Hepatocyte (in vitro differentiated cells): ENCODE measurements at regions not wholly inside any gene's neighbourhood (a gene's known extent, or its start where the extent isn't known, plus 50 kb on each side); places are given as distances from the start of the nearest gene placed in this dataset.

ENCODE experiments used
- DNase-seq: peaks from one replicate; pipeline ENCODE4 v3.0.0-alpha.2; 2016; ENCODE audit warnings: low spot score
- H2AFZ ChIP-seq: fragments of 200-600 bp; sonication (generic); 2 replicates; pipeline ENCODE4 v1.6.0; 2016; ENCODE audit warnings: antibody characterized with exemption, mild to moderate bottlenecking
- H3K27ac ChIP-seq: fragments of 200-600 bp; sonication (generic); 2 replicates; pipeline ENCODE4 v1.5.1; 2016; ENCODE audit warnings: mild to moderate bottlenecking
- H3K27me3 ChIP-seq: fragments of 200-600 bp; sonication (generic); 2 replicates; pipeline ENCODE4 v1.6.1; 2016
- H3K36me3 ChIP-seq: fragments of 200-600 bp; sonication (generic); replicated peaks from 2 replicates; pipeline ENCODE4 v1.5.1; 2016; ENCODE audit warnings: low read depth; ENCODE audit not compliant: insufficient read depth
- H3K4me1 ChIP-seq: fragments of 200-600 bp; sonication (generic); 2 replicates; pipeline ENCODE4 v1.5.1; 2016; ENCODE audit warnings: mild to moderate bottlenecking, moderate library complexity; ENCODE audit not compliant: insufficient read depth
- H3K4me2 ChIP-seq: fragments of 200-600 bp; sonication (generic); 2 replicates; pipeline ENCODE4 v1.6.0; 2016
- H3K4me3 ChIP-seq: fragments of 200-600 bp; sonication (generic); 2 replicates; pipeline ENCODE4 v1.5.1; 2016; ENCODE audit warnings: mild to moderate bottlenecking
- H3K79me2 ChIP-seq: fragments of 200-600 bp; sonication (generic); 2 replicates; pipeline ENCODE4 v1.6.0; 2017; ENCODE audit warnings: mild to moderate bottlenecking
- H3K9me2 ChIP-seq: fragments of 200-600 bp; sonication (generic); replicated peaks from 2 replicates; pipeline ENCODE4 v1.6.0; 2017; ENCODE audit warnings: mild to moderate bottlenecking; ENCODE audit not compliant: insufficient read depth
- H3K9me3 ChIP-seq: fragments of 200-600 bp; sonication (generic); 2 replicates; pipeline ENCODE4 v1.5.1; 2016; ENCODE audit warnings: low read depth, mild to moderate bottlenecking
- H4K20me1 ChIP-seq: fragments of 200-600 bp; sonication (generic); 2 replicates; pipeline ENCODE4 v1.6.0; 2016; ENCODE audit warnings: mild to moderate bottlenecking; ENCODE audit not compliant: insufficient read depth, poor library complexity, severe bottlenecking
- CTCF ChIP-seq: fragments of 200-600 bp; sonication (generic); IDR thresholded peaks from 2 replicates; pipeline ENCODE4 v1.5.1; 2016; ENCODE audit warnings: antibody characterized with exemption, mild to moderate bottlenecking; ENCODE audit not compliant: poor library complexity
- EZH2 ChIP-seq: fragments of 200-600 bp; sonication (generic); IDR thresholded peaks from 2 replicates; pipeline ENCODE4 v1.6.1; 2016; ENCODE audit warnings: antibody characterized with exemption, mild to moderate bottlenecking, borderline replicate concordance
- EZH2phosphoT487 ChIP-seq: fragments of 200-600 bp; sonication (generic); IDR thresholded peaks from one replicate; pipeline ENCODE4 v1.6.1; 2018; ENCODE audit warnings: antibody characterized with exemption, mild to moderate bottlenecking, low read depth, moderate library complexity; ENCODE audit not compliant: unreplicated experiment, severe bottlenecking
- WGBS: methylation state at CpG from one replicate; pipeline ENCODE4 v1.1.6; 2016; ENCODE audit warnings: low lambda C conversion rate; ENCODE audit errors: missing lambda C conversion rate; 5-methylcytosine and 5-hydroxymethylcytosine counted together

GRCh38 chr4:154086247-154086646 lies 297.4 kb upstream of the SFRP2 start:
- Histone ChIP-seq H3K79me2 (no peaks in the 10 kb centered on the region), H3K9me2 (no peaks in the 10 kb centered on the region), H3K27me3 (no peaks in the 10 kb centered on the region), H3K4me3 (no peak overlapping the region), H3K27ac (no peak overlapping the region), H2AFZ (no peak overlapping the region), H3K4me2 (no peak overlapping the region), H3K36me3 (no peaks in the 10 kb centered on the region), H4K20me1 (no peaks in the 10 kb centered on the region), H3K9me3 (no peaks in the 10 kb centered on the region), H3K4me1 (no peaks in the 10 kb centered on the region)
- no peak for DNase-seq
- TF ChIP-seq EZH2 (no peak), EZH2phosphoT487 (no peak), CTCF (no peak)
- 30% methylated on average over 3 of the region's 3 CpGs for WGBS

GRCh38 chr4:154084864-154085263 lies 296.0 kb upstream of the SFRP2 start:
- TF ChIP-seq EZH2 = no peak
- TF ChIP-seq CTCF = no peak
- no peak for TF ChIP-seq EZH2phosphoT487
- 88% methylated on average over 1 of the region's 1 CpG for WGBS
- no peak overlapping the region for H3K4me2 ChIP-seq

GRCh38 chr4:154082760-154083535 lies 294.1 kb upstream of the SFRP2 start:
- 85% methylated on average over 5 of the region's 5 CpGs for WGBS
- Histone ChIP-seq H3K79me2 (no peaks in the 10 kb centered on the region), H3K36me3 (no peaks in the 10 kb centered on the region), H2AFZ (no peak overlapping the region), H3K4me3 (no peak overlapping the region), H3K4me2 (no peak overlapping the region), H3K9me2 (no peaks in the 10 kb centered on the region), H3K27ac (no peak overlapping the region), H3K9me3 (no peaks in the 10 kb centered on the region), H3K4me1 (no peaks in the 10 kb centered on the region), H3K27me3 (no peaks in the 10 kb centered on the region), H4K20me1 (no peaks in the 10 kb centered on the region)
- TF ChIP-seq EZH2phosphoT487 (no peak), CTCF (peak; percentile 21)
- DNase-seq = peak; percentile 7

More at GRCh38 chr4:154084864-154085263, 296.0 kb upstream of the SFRP2 start:
- Histone ChIP-seq H3K9me3 (no peaks in the 10 kb centered on the region), H4K20me1 (no peaks in the 10 kb centered on the region), H3K27ac (no peak overlapping the region), H3K79me2 (no peaks in the 10 kb centered on the region), H3K4me3 (no peak overlapping the region), H2AFZ (no peak overlapping the region), H3K4me1 (no peaks in the 10 kb centered on the region), H3K27me3 (no peaks in the 10 kb centered on the region), H3K9me2 (no peaks in the 10 kb centered on the region), H3K36me3 (no peaks in the 10 kb centered on the region)
- DNase-seq = no peak
